H9 (cell line): ENCODE measurements at regions not wholly inside any gene's neighbourhood (a gene's known extent, or its start where the extent isn't known, plus 50 kb on each side); places are given as distances from the start of the nearest gene placed in this dataset.
"Not testable (repeated sequence)": the region's sequence is repeated elsewhere in the genome, so short reads cannot be mapped to it uniquely, and the experiment has no call there.

Source experiments
- DNase-seq: peaks from one replicate; pipeline ENCODE4 v3.0.0-alpha.2; 2017
- H2AFZ ChIP-seq: one replicate; pipeline ENCODE4 v1.6.1; 2013; ENCODE audit warnings: mild to moderate bottlenecking, low read length, control low read depth, moderate library complexity
- H2AK5ac ChIP-seq: 2 replicates; pipeline ENCODE4 v1.6.1; 2013; ENCODE audit warnings: low read length, control low read depth, mixed read lengths; ENCODE audit not compliant: insufficient read length
- H2BK120ac ChIP-seq: one replicate; pipeline ENCODE4 v1.6.1; 2013; ENCODE audit warnings: low read depth, mild to moderate bottlenecking, low read length, control low read depth, inconsistent platforms; ENCODE audit not compliant: poor library complexity, severe bottlenecking
- H2BK12ac ChIP-seq: 2 replicates; pipeline ENCODE4 v1.6.1; 2013; ENCODE audit warnings: low read length, control low read depth, mixed read lengths, low read depth; ENCODE audit not compliant: insufficient read length
- H2BK15ac ChIP-seq: 2 replicates; pipeline ENCODE4 v1.6.1; 2013; ENCODE audit warnings: low read depth, low read length, control low read depth
- H2BK20ac ChIP-seq: one replicate; pipeline ENCODE4 v1.6.1; 2013; ENCODE audit warnings: low read depth, mild to moderate bottlenecking, low read length, control low read depth, inconsistent platforms; ENCODE audit not compliant: poor library complexity, severe bottlenecking
- H2BK5ac ChIP-seq: 2 replicates; pipeline ENCODE4 v1.6.1; 2013; ENCODE audit warnings: low read length, control low read depth, mixed read lengths; ENCODE audit not compliant: insufficient read length
- H3K14ac ChIP-seq: 2 replicates; pipeline ENCODE4 v1.6.1; 2013; ENCODE audit warnings: low read length, control low read depth; ENCODE audit not compliant: insufficient read depth
- H3K18ac ChIP-seq: 2 replicates; pipeline ENCODE4 v1.6.1; 2013; ENCODE audit warnings: low read depth, mild to moderate bottlenecking, mixed read lengths, low read length, control low read depth; ENCODE audit not compliant: insufficient read length
- H3K23ac ChIP-seq: 2 replicates; pipeline ENCODE4 v1.6.1; 2013; ENCODE audit warnings: low read length, control low read depth, mixed read lengths, low read depth; ENCODE audit not compliant: insufficient read length
- H3K23me2 ChIP-seq: 2 replicates; pipeline ENCODE4 v1.6.1; 2013; ENCODE audit warnings: low read depth, mild to moderate bottlenecking, mixed read lengths, low read length, control low read depth; ENCODE audit not compliant: insufficient read length, poor library complexity, severe bottlenecking
- H3K27ac ChIP-seq: 2 replicates; pipeline ENCODE4 v1.5.1; 2013; ENCODE audit warnings: low read length, control low read depth, mixed read lengths, low read depth; ENCODE audit not compliant: insufficient read length
- H3K27me3 ChIP-seq: 2 replicates; pipeline ENCODE4 v1.6.1; 2013; ENCODE audit warnings: low read length, control low read depth, inconsistent platforms; ENCODE audit not compliant: insufficient read depth
- H3K4ac ChIP-seq: 2 replicates; pipeline ENCODE4 v1.6.1; 2013; ENCODE audit warnings: low read depth, mild to moderate bottlenecking, control low read depth, inconsistent platforms, low read length, moderate library complexity
- H3K4me1 ChIP-seq: 2 replicates; pipeline ENCODE4 v1.6.1; 2013; ENCODE audit warnings: low read length, control low read depth, inconsistent platforms; ENCODE audit not compliant: insufficient read depth
- H3K4me2 ChIP-seq: 2 replicates; pipeline ENCODE4 v1.6.1; 2013; ENCODE audit warnings: low read length, control low read depth, mixed read lengths; ENCODE audit not compliant: insufficient read length, insufficient read depth
- H3K56ac ChIP-seq: 2 replicates; pipeline ENCODE4 v1.6.1; 2013; ENCODE audit warnings: low read depth, mild to moderate bottlenecking, mixed read lengths, low read length, control low read depth; ENCODE audit not compliant: insufficient read length
- H3K79me1 ChIP-seq: 2 replicates; pipeline ENCODE4 v1.6.1; 2013; ENCODE audit warnings: low read depth, mild to moderate bottlenecking, moderate library complexity, low read length, control low read depth, inconsistent platforms; ENCODE audit not compliant: insufficient read depth, poor library complexity, severe bottlenecking
- H3K79me2 ChIP-seq: 2 replicates; pipeline ENCODE4 v1.6.1; 2013; ENCODE audit warnings: low read length, control low read depth, inconsistent platforms; ENCODE audit not compliant: insufficient read depth
- H3K9ac ChIP-seq: 2 replicates; pipeline ENCODE4 v1.6.1; 2013; ENCODE audit warnings: low read length, control low read depth, mixed read lengths; ENCODE audit not compliant: insufficient read length; ENCODE audit errors: extremely low read depth
- H3K9me3 ChIP-seq: one replicate; pipeline ENCODE4 v1.6.1; 2013; ENCODE audit warnings: low read depth, low read length, inconsistent platforms; ENCODE audit not compliant: control insufficient read depth
- H3T11ph ChIP-seq: one replicate; pipeline ENCODE4 v1.6.1; 2013; ENCODE audit warnings: mild to moderate bottlenecking, low read length, control low read depth, inconsistent platforms
- H4K20me1 ChIP-seq: one replicate; pipeline ENCODE4 v1.6.1; 2013; ENCODE audit not compliant: control insufficient read depth, insufficient read length, insufficient read depth
- H4K5ac ChIP-seq: 2 replicates; pipeline ENCODE4 v1.6.1; 2013; ENCODE audit warnings: low read depth, mild to moderate bottlenecking, mixed read lengths, low read length, control low read depth; ENCODE audit not compliant: insufficient read length
- H4K8ac ChIP-seq: replicated peaks from 2 replicates; pipeline ENCODE4 v1.6.1; 2013; ENCODE audit warnings: low read length, control low read depth, mixed read lengths, low read depth; ENCODE audit not compliant: insufficient read length
- H4K91ac ChIP-seq: 2 replicates; pipeline ENCODE4 v1.6.1; 2013; ENCODE audit warnings: low read depth, mild to moderate bottlenecking, moderate library complexity, mixed read lengths, low read length, control low read depth; ENCODE audit not compliant: insufficient read length
- H3K27ac Mint-ChIP-seq, 3 experiments: 2 replicates in 2 of 3; 3 replicates in 1 of 3; pipeline ENCODE4 v1.8.0; 2020 to 2021; ENCODE audit warnings: mixed read lengths in 3 of 3, mild to moderate bottlenecking in 1 of 3, moderate library complexity in 1 of 3
- H3K27me3 Mint-ChIP-seq: 2 replicates; pipeline ENCODE4 v1.8.0; 2021; ENCODE audit warnings: low read depth, mild to moderate bottlenecking, moderate library complexity, mixed read lengths
- H3K36me3 Mint-ChIP-seq, 3 experiments: 2 replicates in 2 of 3; 3 replicates in 1 of 3; pipeline ENCODE4 v1.8.0; 2020 to 2021; ENCODE audit warnings: low read depth in 3 of 3, mixed read lengths in 3 of 3; ENCODE audit not compliant: insufficient read depth in 1 of 3
- H3K4me1 Mint-ChIP-seq, 2 experiments: 2 replicates each; pipeline ENCODE4 v1.8.0; 2020; ENCODE audit warnings: mixed read lengths in 2 of 2
- H3K4me3 Mint-ChIP-seq, 2 experiments: 2 replicates in 1 of 2; 3 replicates in 1 of 2; pipeline ENCODE4 v1.8.0; 2020 to 2021; ENCODE audit warnings: mild to moderate bottlenecking in 2 of 2, mixed read lengths in 2 of 2, moderate library complexity in 1 of 2
- H3K9me3 Mint-ChIP-seq, 2 experiments: 2 replicates in 1 of 2; 3 replicates in 1 of 2; pipeline ENCODE4 v1.8.0; 2020; ENCODE audit warnings: mild to moderate bottlenecking in 2 of 2, mixed read lengths in 2 of 2, moderate library complexity in 1 of 2
- CTCF ChIP-seq: fragments of 200-600 bp; sonication (generic); conservative IDR thresholded peaks from 3 replicates; pipeline ENCODE4 v1.8.0; 2021; ENCODE audit warnings: antibody characterized with exemption, mild to moderate bottlenecking
- WGBS: extraction: QIAGEN DNeasy Blood & Tissue Kit; methylation state at CpG from one replicate; pipeline ENCODE4 v1.1.7; 2013; ENCODE audit warnings: missing lambda C conversion rate, low lambda C conversion rate, mixed read lengths; ENCODE audit not compliant: insufficient read length; ENCODE audit errors: extremely low coverage; 5-methylcytosine and 5-hydroxymethylcytosine counted together

- no peak overlapping the region for H3K4me3 Mint-ChIP-seq
- H3K36me3 Mint-ChIP-seq = peaks cover 0 to 2% (median 0%) of the 10 kb centered on the region in 3 experiments; a peak in 2 of 7 replicates
- no peaks in the 10 kb centered on the region for H3K79me2 ChIP-seq
These were observed 610.4 kb downstream of the RFPL4B start for GRCh38 chr6:112957536-112957916.

GRCh38 chr6:112960130-112960529 is 613.0 kb downstream of the RFPL4B start:
- H4K91ac ChIP-seq, H3K4me1 Mint-ChIP-seq, H2BK12ac ChIP-seq, H2BK120ac ChIP-seq, H2BK5ac ChIP-seq, DNase-seq, H3K27me3 ChIP-seq, H3K18ac ChIP-seq, H3K27ac Mint-ChIP-seq, H3K79me1 ChIP-seq, H3K4me1 ChIP-seq, H3K27ac ChIP-seq, H3K9me3 ChIP-seq, H4K20me1 ChIP-seq, H3K79me2 ChIP-seq, H3K4me2 ChIP-seq, H4K8ac ChIP-seq, H3K4ac ChIP-seq, H3K27me3 Mint-ChIP-seq, H3T11ph ChIP-seq, H3K4me3 Mint-ChIP-seq, H3K23me2 ChIP-seq, H2AFZ ChIP-seq, H3K23ac ChIP-seq, H2AK5ac ChIP-seq, H2BK15ac ChIP-seq, H3K14ac ChIP-seq, H4K5ac ChIP-seq, H3K36me3 Mint-ChIP-seq, H2BK20ac ChIP-seq, H3K56ac ChIP-seq, H3K9ac ChIP-seq: not testable (repeated sequence)
- H3K9me3 Mint-ChIP-seq = peaks cover 4 to 12% of the 10 kb centered on the region in 2 experiments
- WGBS = no CpG with 5 or more reads among the region's 3 CpGs

More at GRCh38 chr6:112957536-112957916, 610.4 kb downstream of the RFPL4B start:
- no peak overlapping the region for H3K4me2 ChIP-seq
- no peak overlapping the region for H2AFZ ChIP-seq
- no peaks in the 10 kb centered on the region for H3K9me3 ChIP-seq
- no peak overlapping the region for H2BK5ac ChIP-seq
- H4K91ac ChIP-seq = no peak overlapping the region
- H3K23ac ChIP-seq = no peak overlapping the region
- DNase-seq = no peak
- no peak overlapping the region for H3T11ph ChIP-seq
- peaks cover 6 to 12% of the 10 kb centered on the region in 2 experiments for H3K9me3 Mint-ChIP-seq
- H2BK20ac ChIP-seq = no peak overlapping the region
- H3K4ac ChIP-seq = no peak overlapping the region
- H2AK5ac ChIP-seq = no peak overlapping the region
- no peak for TF ChIP-seq CTCF
- no peak overlapping the region for H2BK12ac ChIP-seq
- no peaks in the 10 kb centered on the region for H3K79me1 ChIP-seq
- no peaks in the 10 kb centered on the region for H3K4me1 Mint-ChIP-seq
- H3K4me1 ChIP-seq = no peaks in the 10 kb centered on the region
- no peak overlapping the region for H3K27ac Mint-ChIP-seq
- H4K5ac ChIP-seq = no peak overlapping the region
- H3K27me3 Mint-ChIP-seq = peaks cover 1% of the 10 kb centered on the region; the same call in 1 of the 2 replicates
- no peaks in the 10 kb centered on the region for H3K27me3 ChIP-seq
- H3K18ac ChIP-seq = no peak overlapping the region
- H3K23me2 ChIP-seq = no peaks in the 10 kb centered on the region
- no peak overlapping the region for H2BK15ac ChIP-seq
- no peak overlapping the region for H3K9ac ChIP-seq
- no CpG with 5 or more reads among the region's 2 CpGs for WGBS
- no peaks in the 10 kb centered on the region for H4K20me1 ChIP-seq
- H3K56ac ChIP-seq = no peak overlapping the region
- H4K8ac ChIP-seq = no peak overlapping the region
- H3K27ac ChIP-seq = no peak overlapping the region
- H3K14ac ChIP-seq = no peak overlapping the region
- no peak overlapping the region for H2BK120ac ChIP-seq
